GM19240 (cell line): ENCODE measurements at regions not wholly inside any gene's neighbourhood (a gene's known extent, or its start where the extent isn't known, plus 50 kb on each side); places are given as distances from the start of the nearest gene placed in this dataset.

Experiments
- DNase-seq: peaks from one replicate; pipeline ENCODE4 v3.0.0; 2011; ENCODE audit warnings: low spot score; ENCODE audit not compliant: insufficient read length

GRCh38 chrX:43566170-43566569, 89.9 kb upstream of the MAOA start:
- no peak for DNase-seq

GRCh38 chrX:43573441-43574015, 82.6 kb upstream of the MAOA start:
- DNase-seq = no peak

DNA sequence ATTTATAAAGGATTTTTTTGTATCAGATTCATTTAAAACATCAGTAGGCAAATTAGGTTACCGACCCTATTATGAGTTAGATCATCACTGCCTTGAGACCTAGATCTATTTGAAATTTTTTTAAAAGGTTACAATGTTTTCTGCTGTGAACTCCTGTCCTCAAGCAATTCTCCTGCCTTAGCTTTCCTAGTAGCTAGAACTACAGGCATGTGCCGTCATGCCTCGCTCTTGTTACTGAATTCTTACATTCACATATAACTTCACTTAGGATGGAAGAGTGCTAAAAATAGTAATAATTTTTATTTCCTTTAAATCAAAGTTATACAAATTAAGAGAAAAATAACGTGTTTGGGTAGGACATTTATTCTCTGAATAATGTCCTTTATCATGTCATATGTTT, 75.5 kb upstream of the MAOA start:
- DNase-seq = no peak

- no peak for DNase-seq
These were observed 74.9 kb upstream of the MAOA start for GRCh38 chrX:43581167-43581566.

- DNase-seq = no peak
These were observed 74.1 kb upstream of the MAOA start for GRCh38 chrX:43581888-43582539.

DNA sequence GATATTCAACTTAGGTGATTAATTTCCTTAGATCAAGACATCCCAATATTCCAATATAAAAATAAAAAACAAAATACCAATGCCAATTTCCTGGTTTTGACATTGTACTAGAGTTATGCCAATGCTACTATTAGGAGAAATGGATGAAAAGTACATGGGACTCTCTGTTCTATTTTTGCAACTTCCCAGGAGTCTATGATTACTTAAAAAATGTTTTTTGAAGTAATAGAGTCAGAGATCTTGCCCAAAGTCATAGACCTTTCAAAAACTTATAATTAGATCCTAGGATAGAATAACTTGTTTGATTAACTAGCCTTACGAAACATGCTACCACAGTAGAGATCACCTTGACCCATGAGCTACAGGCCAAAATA, 73.6 kb upstream of the MAOA start:
- no peak for DNase-seq

- DNase-seq = no peak
These were observed 70.2 kb upstream of the MAOA start for GRCh38 chrX:43585922-43586321.

DNA sequence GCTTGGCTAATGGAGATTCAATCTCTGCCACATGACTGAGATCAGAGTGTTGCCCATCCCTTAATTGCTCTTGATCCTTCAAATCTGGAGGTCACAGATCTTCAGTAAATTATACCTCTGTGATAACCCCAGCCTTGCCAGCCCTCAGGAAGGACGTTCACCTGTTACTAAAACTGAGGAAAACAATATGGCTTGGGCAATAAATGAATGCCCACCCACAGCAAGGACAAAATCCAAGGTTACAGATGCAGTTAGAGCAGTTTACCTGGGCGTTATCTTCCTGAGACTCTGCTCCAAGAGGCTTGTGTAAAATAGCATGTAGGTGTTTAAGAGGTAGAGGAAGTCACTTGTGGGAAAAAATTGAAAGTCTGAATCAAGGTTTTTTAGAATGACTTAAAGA, 69.3 kb upstream of the MAOA start:
- no peak for DNase-seq

DNA sequence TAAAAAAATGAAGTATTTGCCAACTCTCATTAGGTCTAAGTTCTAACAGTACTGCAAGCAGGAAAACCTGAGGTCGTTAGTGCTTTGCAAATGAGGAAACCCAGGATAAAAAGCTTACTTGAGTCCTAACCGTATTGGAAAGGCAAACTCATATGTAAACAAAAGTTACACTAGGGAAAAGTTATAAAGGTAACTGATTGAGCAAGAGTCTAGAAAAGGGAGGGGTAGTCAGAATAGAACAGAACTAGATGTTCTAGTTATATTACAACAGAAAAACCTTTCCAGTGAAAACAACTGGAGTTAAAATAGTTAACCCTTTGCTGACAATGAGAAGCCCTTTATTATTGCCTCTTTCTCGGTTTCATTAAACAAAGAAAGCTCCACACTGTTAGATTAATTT, 66.4 kb upstream of the MAOA start:
- DNase-seq = no peak

DNA sequence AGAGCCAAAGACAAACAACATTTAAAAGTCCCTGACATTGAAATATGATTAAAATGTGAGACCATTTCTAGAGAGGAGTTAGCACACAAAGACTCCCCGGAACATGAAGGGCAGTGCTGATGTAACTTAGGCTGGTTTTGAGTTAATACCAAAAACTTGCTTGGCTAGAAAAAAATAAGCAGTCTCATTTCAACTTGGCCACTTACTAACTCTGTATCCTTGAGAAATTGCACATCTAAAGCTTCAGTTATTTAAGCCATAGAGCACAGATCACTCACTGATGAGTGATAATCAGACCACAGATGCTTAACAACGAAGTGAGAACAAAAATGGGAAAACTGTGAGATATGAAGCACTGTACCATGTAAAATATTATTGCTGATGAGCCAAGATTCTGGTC, 65.9 kb upstream of the MAOA start:
- no peak for DNase-seq

DNA sequence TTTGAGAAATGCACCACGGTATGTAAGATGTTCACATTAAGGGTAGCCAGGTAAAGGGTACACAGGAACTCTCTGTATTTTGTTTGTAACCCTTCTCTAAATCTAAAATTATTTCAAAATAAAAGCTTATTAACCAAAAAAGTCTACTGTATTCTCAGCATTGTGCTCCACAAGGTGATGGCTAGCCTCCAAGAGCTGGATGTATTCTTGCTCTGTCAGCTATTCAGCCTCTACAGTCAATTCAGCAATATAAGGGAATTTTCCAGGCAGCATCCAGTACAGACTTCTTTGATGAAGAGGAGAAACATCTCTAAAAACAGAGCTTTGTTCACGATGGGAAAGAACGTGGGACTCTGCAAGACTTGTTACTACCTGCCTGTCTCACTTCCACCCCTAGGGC, 63.5 kb upstream of the MAOA start:
- DNase-seq = no peak

- no peak for DNase-seq
These were observed 60.2 kb upstream of the MAOA start for GRCh38 chrX:43595931-43596330.

DNA sequence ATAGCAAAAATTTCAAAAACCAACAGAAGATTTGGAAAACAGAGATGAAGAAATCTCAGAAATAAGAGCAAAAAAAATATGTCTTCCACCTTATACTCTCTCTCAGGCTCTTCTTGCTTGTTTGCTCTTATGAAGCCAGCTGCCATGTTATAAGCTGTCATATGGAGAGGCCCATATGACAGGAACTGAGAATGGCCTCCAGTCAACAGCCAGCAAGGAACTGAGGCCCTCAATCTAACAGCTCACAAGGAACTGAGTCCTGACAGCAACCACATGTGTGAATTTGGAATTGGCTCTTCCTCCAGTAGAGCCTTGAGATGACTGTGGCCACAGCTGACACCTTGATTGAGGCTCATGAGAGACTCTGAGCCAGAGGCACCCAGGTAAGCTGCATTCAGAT, 51.3 kb upstream of the MAOA start:
- no peak for DNase-seq

DNA sequence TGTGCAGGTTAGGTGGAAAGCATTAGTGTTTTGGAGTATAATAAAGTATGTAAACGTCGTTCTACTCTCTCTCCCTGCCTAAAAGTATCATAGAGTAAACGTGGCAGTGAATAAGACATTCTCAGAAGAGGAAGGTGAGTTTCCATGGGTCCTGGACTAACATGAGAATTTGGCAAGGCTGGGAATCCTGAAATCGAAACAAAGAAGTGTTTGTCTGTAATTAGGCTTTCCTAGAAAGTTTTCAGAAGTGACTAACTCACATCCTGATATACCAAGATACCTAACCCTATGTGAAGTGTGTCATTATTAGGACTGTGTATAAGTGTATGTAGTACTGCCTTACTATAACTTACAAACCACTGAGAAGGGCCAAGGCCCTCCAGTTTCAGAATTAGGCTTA, 50.7 kb upstream of the MAOA start:
- no peak for DNase-seq
